Vagina (tissue), 2 donors: ENCODE measurements at regions not wholly inside any gene's neighbourhood (a gene's known extent, or its start where the extent isn't known, plus 50 kb on each side); places are given as distances from the start of the nearest gene placed in this dataset.

ENCODE experiments used
- CTCF ChIP-seq, 3 experiments: fragments of 450-650 bp in 2 of 3; fragments of 200-600 bp in 1 of 3; sonication (generic) in 1 of 3; IDR thresholded peaks; one replicate each; pipeline ENCODE4 v1.5.1; 2017 to 2019; ENCODE audit warnings: antibody characterized with exemption in 3 of 3, mild to moderate bottlenecking in 2 of 3, moderate library complexity in 2 of 3
- POLR2AphosphoS5 ChIP-seq, 2 donors: sonication (generic); formaldehyde crosslinking; IDR thresholded peaks; one replicate each; pipeline ENCODE4 v1.9.0; 2017; ENCODE audit warnings: antibody characterized with exemption in 2 of 2, mild to moderate bottlenecking in 2 of 2, low read depth in 1 of 2; ENCODE audit not compliant: insufficient read depth in 1 of 2

DNA sequence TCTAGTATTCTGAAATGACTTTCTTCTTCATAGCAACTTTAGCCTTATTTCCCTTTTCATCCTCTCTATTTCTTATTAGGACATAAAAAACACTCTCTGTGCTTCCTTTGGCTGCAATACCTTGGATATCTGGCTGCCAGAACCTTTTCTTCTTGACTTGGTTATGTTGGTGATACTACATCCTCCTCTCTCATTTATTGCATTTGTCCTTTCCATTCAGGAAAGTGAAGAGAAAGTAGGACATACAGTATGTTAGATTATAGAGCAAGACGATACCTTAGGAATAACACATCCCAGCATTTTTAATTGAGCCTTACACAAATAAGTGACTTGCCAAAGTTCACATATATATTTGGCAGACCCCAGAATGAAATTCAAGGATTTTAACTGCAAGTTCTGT, 210.1 kb upstream of the PPP1R3A start:
- no peak for TF ChIP-seq POLR2AphosphoS5 (IDR thresholded peaks at IDR 0.05; ENCODE audit: insufficient read depth in 1 of 2, low read depth in 1 of 2)
- no peak for TF ChIP-seq CTCF (IDR thresholded peaks at IDR 0.05)
